ENCODE measurements at regions not wholly inside any gene's neighbourhood (a gene's known extent, or its start where the extent isn't known, plus 50 kb on each side); places are given as distances from the start of the nearest gene placed in this dataset.
A peak's percentile ranks its signal among the peaks of the same experiment; 100 is the strongest.

DNA sequence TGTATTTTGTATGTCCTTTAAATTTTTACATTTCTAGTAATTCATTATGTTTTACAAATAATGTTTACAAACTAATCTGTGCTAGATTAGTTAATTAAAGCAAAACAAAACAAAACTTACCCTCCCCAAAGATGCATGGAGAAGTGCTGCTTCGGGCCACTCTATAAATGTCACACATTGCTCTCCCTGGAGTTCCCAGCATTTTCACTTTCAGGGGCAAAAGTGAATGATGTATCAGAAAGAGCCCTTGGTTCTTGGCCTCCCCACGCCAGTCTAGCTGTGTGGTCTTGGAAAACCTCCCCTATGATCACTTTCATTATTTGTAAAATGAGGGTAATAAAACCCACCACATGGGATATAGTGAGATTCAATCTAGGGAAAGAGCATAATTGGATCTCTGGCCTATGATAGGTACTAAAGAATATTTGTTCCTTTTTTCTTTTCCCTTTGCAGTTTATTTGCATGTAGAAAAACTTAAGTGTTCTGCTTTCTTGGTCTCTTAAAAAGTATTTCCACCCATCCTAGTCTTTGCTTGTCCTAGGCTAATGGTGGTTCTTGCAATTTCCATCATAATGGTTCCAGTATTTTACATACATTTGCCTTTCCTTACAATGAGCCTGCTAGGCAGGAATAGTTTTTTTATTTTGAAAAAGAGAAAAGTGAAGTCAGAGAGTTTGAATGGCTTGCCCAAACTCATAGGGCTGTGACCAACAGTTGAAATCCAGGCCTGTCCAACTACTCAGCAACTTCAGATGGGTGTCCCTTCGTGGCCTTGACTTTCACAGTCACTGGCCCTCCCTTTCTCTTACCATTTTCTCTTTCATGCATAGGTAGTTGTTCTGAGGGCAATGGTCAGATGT is 184.5 kb upstream of the KLF4 start:
- no peak for DNase-seq

GRCh38 chr9:107671588-107671987 is 182.0 kb upstream of the KLF4 start:
- DNase-seq: no peak

GRCh38 chr9:107669422-107669821 is 179.9 kb upstream of the KLF4 start:
- DNase-seq: no peak

DNA sequence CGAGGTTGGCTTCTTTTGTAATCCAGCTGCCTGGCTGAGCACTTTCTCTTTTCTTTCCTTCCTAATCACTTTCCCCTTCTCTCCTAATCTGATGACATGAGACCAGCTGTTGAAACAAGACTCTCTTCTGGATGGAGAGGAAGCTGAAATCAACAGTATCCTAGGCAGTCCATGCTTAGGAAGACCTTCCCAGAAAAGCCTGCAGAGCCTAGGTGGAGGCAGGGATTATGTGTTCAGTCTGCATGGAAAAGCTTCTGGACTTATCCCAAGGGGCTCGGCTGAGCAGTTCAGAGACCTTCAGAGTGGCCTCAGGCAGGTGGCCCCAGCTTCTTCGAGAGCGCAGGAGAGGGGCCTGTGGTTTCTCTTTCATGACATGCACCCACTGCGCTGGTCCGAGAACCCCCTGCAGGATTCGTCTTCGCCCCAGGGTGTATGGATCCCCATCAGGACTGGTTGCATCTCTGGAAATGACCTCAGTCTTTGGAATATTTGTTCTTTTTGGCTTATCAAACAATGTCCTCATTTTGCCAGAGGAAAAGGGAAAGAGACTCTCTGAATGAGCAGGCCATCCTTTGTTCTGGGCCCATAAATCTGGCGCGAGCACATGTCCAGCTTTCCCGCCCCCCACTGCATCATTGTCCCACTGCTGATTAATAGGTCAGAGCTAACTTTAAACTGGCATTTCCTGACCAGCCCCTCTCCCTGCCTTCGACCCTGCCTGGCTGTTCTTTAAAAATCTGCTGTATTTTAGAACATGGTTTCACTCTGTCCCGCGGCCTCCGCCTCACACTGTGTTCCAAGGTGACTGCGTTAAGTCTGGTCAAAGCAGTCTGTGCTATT is 177.9 kb upstream of the KLF4 start:
- DNase-seq: peak; percentile 21

- DNase-seq: no peak
Observed at GRCh38 chr9:107665057-107665456, 175.5 kb upstream of the KLF4 start.

- DNase-seq: no peak
Observed at GRCh38 chr9:107660976-107661375, 171.4 kb upstream of the KLF4 start.

DNA sequence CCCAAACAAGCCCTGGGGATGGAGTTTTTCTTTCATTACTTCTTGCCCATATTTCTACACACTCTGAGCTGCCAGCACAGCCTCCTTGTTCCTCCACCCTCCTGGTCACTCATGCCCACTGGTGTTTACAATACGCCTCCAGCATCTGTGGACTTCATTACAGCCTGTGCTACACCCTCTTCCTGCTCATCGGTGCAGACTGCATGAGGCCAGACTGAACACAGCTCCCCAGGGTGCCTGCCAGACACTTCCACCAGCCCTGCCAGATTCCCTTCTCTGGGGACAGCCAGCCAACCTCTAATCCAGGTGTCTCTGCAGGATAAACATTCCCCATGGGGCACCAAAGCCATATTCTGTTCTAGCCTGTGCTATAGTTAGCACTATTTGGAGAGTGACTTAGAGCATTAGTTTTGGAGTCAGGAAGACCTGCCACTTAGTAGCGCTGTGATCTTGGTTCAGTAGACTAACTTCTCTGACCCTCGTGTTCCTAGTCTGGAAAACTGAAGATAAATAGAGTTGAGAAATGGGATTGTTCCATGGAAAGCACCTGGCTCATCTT is 163.8 kb upstream of the KLF4 start:
- DNase-seq: no peak

GRCh38 chr9:107650995-107651394 is 161.4 kb upstream of the KLF4 start:
- no peak for DNase-seq

GRCh38 chr9:107650321-107650720 is 160.8 kb upstream of the KLF4 start:
- no peak for DNase-seq

- no peak for DNase-seq
Observed at GRCh38 chr9:107648153-107648715, 158.7 kb upstream of the KLF4 start.

DNA sequence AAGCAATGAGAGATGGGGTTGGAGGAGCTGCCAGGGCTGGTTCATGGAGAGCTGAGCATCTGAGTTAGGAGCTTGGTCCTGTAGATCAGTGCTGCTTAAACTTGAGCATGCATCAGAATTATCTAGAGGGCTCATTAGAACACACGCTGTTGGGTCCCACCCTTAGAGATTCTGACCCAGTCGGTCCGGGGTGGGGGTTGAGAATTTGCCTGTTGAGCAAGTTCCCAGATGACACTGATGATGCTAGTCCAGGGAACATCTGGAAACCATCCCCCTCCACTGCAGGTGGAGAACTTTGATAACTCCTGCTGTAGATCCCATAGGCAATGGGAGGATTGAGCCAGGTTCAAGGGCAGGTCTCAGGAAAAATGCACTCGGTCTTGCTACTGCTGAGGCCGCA is 158.0 kb upstream of the KLF4 start:
- DNase-seq: no peak

GRCh38 chr9:107647141-107647540 is 157.6 kb upstream of the KLF4 start:
- no peak for DNase-seq

DNA sequence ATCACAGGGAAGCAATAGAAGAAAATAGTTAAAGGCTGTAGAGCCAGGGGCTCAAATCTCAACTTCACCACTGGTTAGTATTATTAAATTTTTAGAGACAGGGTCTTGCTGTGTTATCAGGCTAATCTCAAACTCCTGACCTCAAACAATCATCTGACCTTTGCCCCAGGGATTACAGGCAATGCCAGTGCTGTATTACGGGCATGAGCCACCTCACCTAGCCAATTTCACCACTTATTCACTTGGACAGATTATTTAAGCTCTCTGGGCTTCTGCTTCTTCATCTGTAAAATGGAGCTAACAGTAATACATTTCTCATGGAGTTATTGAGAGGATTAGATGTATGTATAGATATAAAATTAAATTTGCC is 155.9 kb upstream of the KLF4 start:
- DNase-seq: no peak

DNA sequence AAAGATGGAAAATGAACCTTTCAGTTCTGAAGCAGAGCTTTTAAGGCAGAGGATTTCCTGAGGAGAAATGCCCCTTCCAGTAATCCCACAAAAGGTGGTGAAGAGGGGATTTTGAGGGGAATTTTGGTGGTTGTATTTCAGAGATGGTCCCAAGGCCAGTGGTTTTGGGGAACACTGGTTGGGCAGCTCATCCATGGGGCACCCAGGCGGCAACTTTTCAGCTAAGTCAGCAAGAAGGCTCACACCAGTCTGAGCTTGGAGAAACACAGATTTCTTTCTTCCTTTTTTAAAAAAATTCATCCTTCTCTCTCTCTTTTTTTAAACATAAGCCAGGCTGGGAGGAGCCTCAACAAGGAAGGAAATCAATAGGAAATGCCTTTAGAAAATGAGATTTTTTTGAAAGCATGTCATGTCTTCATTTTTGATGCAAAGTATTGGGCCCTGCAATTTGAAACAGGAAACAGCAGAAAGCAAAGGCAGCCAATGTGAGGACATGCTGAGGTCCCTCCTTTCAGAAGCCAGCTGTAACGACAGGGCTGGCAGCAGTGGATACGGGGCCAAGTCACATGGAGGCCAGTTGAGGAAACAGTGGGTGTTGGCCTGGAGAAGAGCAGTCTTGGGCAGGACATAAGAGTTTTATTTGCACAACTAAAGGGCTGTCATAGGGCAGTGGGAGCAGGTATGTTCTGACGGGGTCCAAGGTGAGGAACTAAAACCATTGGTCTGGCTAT is 155.3 kb upstream of the KLF4 start:
- DNase-seq: no peak

GRCh38 chr9:107639426-107639825 is 149.9 kb upstream of the KLF4 start:
- no peak for DNase-seq

GRCh38 chr9:107638521-107639310 is 149.1 kb upstream of the KLF4 start:
- DNase-seq: no peak

GRCh38 chr9:107637421-107638420 is 148.2 kb upstream of the KLF4 start:
- DNase-seq: peak; percentile 85

DNA sequence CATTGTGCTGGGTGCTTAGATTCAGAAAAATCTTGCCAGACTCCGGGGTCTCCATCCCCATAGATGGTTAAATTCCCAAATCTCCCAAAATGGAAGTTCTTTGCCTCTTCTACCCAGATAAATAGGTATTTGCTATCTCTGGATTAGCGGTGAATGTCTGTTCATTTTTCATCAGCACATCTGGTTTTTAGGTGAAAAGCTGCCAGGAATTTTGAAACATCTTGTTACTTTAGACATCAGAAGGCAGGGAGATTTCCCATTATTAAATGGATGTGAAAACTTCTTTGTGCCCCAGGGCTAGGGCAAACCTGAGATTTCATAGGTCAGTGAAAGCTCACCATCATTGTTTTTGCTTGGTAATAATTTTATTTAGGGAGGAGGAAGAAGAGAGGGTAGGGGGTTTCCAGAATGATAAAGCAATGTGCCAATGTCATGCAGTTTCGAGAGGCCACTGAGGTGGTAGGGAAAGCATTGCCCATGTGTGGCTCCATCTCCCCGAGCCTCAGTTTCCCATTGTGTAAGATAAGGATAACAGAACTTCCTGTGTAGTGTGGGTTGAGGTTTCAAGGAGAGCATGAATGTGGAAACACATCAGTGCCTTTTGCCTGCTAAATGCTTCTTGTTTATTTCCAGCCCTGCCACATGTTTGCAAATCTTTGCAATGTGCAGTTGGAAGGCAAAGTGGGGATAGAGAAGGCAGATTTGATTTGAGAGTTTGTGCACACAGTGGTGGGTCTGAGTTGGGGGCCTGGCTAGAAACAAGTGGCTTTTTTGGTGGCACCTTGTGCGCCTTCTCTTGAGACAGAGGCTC is 147.2 kb upstream of the KLF4 start:
- DNase-seq: no peak

GRCh38 chr9:107635803-107636174 is 146.2 kb upstream of the KLF4 start:
- DNase-seq: no peak
